NCI-H345 treated with DMSO at 0.1 percent for 48 hours (cell line): ENCODE measurements at regions not wholly inside any gene's neighbourhood (a gene's known extent, or its start where the extent isn't known, plus 50 kb on each side); places are given as distances from the start of the nearest gene placed in this dataset.

Experiments used
- DNase-seq: peaks from one replicate; lab custom pipeline; 2025; ENCODE audit not compliant: unreplicated experiment; lab: John Stamatoyannopoulos, UW

GRCh38 chr6:163834226-163834970 is 419.9 kb downstream of the QKI start:
- no peak for DNase-seq

- no peak for DNase-seq
Measured at GRCh38 chr6:163831736-163832135, 417.2 kb downstream of the QKI start.

- DNase-seq, result no peak
Measured at GRCh38 chr6:163830641-163831040, 416.1 kb downstream of the QKI start.

GRCh38 chr6:163828038-163828795 is 413.7 kb downstream of the QKI start:
- no peak for DNase-seq

GRCh38 chr6:163827143-163827542 is 412.6 kb downstream of the QKI start:
- no peak for DNase-seq

DNA sequence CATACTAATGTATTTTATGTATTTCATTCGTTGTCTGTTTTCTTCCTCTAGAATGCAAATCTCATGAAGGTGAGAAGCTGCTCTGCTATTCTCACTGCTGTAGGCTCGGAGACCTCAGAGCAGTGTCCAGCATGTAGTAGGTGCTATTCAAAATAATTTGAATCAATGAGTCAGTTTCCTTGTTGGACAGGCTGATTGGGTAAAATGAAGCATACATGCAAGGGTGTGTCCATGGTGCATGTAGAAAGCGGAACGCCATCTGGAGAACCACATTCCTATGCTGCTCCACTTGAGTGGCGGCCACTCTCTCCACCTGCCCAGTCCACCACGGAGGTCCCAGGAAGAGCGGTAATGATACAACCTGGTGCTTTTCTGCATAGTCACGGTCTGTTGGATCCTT is 412.1 kb downstream of the QKI start:
- DNase-seq, result no peak

DNA sequence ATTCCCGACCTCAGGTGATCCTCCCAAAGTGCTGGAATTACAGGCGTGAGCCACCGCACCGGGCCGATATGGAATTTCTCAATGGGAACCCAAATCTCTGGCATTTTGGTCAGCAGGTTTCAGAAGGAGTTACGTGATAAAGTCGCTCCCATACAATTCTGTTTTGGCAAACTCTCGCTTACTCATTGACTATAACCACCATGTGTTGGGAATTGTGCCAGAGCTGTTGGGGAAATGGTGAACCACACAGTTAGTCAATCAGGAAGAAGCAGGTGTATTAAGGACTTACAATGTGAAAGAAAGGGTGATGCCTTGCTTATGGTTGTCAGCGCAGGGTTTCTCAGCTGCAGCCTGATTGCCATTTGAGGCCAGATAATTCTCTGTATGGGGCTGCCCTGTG is 410.5 kb downstream of the QKI start:
- no peak for DNase-seq

DNA sequence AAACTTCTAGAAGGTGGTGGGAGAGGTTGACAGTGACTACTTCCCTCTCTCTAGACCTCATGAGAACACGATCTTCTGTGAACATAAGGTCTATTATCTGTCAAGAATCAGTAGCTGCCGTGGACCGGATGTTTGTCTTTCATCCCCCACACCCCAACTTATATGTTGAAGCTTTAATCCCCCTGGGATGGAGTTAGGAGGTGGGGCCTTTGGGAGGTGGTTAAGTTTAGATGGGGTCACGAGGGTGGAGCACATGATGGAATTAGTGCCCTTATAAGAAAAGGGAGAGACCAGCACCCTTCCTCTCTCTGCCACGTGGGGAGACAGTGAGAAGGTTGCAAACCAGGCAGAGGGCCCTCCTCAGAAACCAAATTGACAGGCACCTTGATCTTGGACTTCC is 409.1 kb downstream of the QKI start:
- no peak for DNase-seq

DNA sequence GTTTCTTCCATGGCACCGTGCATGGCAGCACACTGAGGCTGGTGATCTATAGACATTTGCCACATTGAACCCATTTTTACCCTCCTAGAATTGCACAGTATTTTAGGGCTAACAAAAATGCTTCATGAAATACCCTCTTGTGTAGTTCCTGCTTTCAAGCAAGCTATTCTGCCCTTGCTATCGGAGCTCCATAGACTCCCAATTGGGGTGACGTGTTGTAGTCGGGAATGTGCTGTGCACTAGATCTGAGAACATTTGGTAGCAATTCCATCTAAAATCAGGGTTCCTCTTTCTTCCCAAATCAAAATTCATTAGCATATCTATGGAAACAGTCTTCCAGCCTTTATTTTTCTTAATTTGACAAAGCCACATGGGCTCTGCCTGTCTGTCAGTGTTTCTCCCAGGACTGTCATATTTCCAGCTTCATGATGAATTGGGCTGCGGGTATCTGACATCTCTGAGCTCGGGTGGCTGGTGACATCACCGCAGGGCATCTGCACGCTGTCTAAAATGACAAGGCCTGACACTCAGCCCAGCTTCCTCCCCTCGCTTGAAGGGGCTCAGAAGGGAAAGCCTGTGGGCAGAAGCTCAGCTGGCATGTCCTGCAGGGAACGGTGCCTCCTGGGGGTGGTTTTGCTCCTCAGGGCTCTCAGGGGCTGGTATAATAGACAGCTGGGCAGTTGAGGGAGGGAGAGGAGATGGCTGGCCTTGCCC is 406.4 kb downstream of the QKI start:
- no peak for DNase-seq

DNA sequence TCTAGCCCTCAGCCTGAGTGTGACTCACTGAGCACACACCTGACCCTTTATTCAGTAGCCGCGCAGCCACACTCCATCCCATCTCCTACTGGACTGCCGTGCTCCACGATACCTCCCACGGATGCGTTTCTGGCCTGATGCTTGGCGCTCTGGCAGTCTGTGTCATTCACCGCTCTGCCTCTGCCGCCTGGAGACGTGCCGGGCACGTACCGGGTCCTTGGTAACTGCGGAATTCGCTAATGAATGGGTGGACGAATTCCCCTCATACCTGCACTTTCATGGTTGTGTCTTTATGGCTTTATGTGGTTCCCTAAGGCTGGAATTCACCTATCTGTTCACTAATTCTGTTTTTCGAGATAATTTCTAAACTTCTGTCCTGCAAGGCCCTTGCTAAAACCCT is 405.7 kb downstream of the QKI start:
- DNase-seq, result no peak

- DNase-seq, result no peak
Measured at GRCh38 chr6:163818719-163819118, 404.2 kb downstream of the QKI start.

DNA sequence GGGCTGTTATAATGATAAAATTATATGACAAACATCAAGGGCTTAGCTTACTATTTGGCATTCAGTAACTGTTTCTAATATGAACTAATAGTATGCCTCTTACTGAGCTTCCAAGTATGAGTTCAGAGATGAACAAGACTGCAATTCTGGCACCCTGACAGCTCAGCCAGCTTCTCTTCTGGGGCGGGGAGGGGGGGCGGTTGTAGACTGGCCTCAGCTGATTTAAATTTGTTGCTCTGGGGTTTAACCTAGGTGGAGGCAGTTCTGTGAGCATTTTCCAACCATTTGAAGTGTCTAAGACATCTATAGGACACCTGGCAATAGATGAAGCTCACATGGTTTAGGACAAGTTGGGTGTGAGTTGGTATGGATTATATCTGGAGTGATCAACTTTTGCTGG is 401.9 kb downstream of the QKI start:
- no peak for DNase-seq

- DNase-seq, result no peak
Measured at GRCh38 chr6:163815796-163816195, 401.3 kb downstream of the QKI start.

DNA sequence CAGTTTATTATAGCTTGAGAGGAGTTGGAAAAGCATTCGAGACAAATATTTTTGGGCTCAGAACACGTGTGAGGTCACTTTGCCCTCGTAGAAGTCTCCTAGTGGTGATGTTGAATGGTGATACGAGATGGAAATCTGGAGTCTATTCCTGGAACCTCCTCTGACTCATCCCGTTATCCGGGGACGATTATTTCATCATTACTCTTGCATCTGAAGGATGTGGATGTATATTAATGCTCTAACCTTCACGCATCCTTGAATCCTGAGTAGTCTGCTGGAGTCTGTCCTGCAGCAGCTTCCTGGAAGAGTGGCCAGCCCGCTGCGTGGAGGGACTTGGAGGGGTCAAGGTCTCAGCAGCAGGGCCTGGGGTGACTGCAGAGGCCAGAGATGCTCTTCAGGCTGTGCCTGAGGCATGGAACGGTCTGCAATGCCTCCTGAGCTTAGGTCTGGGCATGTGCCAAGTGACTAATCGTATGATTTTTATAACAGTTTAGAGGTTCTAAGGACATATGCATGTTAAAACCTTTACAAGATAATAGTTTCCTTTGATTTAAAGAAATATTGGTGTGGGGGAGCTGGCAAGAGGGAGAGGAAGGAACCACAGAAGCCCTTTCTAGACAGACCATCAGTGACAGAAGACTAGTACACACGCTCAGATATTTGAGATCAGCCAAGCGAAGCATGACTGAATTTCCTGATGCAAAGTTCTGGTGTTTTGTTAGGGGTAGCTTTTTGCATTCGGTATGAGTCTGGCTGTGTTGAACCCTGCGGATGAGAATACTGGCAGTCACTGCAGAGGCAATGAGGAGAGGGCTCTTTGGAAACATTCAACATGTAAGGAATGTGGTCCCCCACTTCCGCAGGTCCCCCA is 400.2 kb downstream of the QKI start:
- DNase-seq, result no peak

GRCh38 chr6:163813979-163814493 is 399.5 kb downstream of the QKI start:
- DNase-seq, result no peak

DNA sequence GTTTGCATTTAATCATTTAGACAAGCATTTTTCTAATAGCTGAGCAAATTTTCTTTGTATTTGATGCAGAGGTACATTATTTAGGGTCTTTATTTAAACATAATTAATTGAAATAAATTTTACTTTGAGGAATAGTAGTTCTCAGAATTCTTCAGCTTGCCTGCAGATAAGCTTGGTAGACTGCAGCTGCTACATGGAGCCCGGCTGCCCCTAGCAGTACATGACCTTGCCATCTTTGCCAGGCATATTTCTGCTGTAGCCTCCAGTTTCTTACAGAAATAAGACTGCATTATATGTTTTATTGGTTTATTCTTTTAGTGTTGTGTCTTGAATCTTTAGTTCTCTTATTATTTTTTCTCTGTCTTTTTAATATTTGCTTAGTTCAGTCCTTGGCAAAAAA is 396.8 kb downstream of the QKI start:
- no peak for DNase-seq

GRCh38 chr6:163809364-163809763 is 394.8 kb downstream of the QKI start:
- no peak for DNase-seq

DNA sequence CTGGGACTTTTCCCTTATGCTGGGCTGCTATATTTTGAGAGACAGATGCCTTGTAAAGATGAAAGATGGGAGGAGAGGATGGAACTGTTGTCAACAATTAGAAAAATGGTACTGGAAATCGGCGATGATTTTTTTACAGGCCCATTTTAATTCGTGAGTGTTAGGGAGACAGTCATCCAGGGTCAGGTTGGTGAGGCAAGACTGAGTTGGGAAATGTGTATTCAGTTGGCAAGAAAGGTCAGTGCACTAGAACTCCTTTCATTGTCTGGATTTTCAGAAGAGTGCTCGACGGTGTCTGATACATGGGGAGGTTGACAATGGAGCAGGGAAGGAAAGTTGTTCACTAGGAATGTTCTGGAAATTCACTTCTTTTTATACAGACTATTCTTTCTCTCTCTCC is 394.4 kb downstream of the QKI start:
- no peak for DNase-seq

GRCh38 chr6:163808231-163808630 is 393.7 kb downstream of the QKI start:
- DNase-seq, result no peak

- DNase-seq, result no peak
Measured at GRCh38 chr6:163806755-163807499, 392.4 kb downstream of the QKI start.
